NB4 (cell line): ENCODE measurements at regions not wholly inside any gene's neighbourhood (a gene's known extent, or its start where the extent isn't known, plus 50 kb on each side); places are given as distances from the start of the nearest gene placed in this dataset.

Experiments
- DNase-seq: peaks from one replicate; pipeline ENCODE4 v3.0.0; 2010; ENCODE audit warnings: low read depth
- H3K4me3 ChIP-seq: one replicate; pipeline ENCODE4 v1.5.1; 2011; ENCODE audit warnings: mild to moderate bottlenecking, low read depth, low read length, moderate library complexity
- MYC ChIP-seq: IDR thresholded peaks from 2 replicates; pipeline ENCODE4 v1.6.1; 2011; ENCODE audit warnings: low read depth, low read length
- POLR2A ChIP-seq: IDR thresholded peaks from 2 replicates; pipeline ENCODE4 v1.6.1; 2011; ENCODE audit warnings: mild to moderate bottlenecking; ENCODE audit not compliant: insufficient read length; ENCODE audit errors: extremely low read depth
- TF ChIP-seq, protein P1 (sequence below): IDR thresholded peaks from one replicate; pipeline ENCODE4 v1.5.1; 2012; ENCODE audit warnings: low read depth, low read length
- TF ChIP-seq, protein P2 (sequence below): IDR thresholded peaks from 2 replicates; pipeline ENCODE4 v1.6.1; 2011; ENCODE audit warnings: low read depth, low read length

DNA sequence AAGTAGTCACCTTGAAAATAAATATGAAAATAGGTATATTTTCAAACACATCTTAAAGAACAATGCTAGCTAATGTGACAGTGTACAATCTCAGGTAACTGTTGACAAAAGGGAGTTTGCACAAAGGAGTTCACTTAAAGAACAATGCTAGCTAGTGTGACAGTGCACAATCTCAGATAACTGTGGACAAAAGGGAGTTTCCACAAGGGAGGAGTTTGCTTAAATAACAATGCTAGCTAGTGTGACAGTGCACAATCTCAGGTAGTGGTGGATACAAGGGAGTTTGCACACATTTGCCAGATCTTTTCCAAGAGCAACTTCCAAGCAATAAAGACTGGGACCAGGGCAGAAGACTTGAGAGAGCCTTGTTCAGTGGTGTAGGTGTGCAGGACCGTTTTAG, 442.9 kb upstream of the FTMT start:
- no peak overlapping the region for H3K4me3 ChIP-seq
- TF ChIP-seq POLR2A (no peak), MYC (no peak)
- TF ChIP-seq, protein P1, sequence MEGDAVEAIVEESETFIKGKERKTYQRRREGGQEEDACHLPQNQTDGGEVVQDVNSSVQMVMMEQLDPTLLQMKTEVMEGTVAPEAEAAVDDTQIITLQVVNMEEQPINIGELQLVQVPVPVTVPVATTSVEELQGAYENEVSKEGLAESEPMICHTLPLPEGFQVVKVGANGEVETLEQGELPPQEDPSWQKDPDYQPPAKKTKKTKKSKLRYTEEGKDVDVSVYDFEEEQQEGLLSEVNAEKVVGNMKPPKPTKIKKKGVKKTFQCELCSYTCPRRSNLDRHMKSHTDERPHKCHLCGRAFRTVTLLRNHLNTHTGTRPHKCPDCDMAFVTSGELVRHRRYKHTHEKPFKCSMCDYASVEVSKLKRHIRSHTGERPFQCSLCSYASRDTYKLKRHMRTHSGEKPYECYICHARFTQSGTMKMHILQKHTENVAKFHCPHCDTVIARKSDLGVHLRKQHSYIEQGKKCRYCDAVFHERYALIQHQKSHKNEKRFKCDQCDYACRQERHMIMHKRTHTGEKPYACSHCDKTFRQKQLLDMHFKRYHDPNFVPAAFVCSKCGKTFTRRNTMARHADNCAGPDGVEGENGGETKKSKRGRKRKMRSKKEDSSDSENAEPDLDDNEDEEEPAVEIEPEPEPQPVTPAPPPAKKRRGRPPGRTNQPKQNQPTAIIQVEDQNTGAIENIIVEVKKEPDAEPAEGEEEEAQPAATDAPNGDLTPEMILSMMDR, result no peak
- TF ChIP-seq, protein P2, sequence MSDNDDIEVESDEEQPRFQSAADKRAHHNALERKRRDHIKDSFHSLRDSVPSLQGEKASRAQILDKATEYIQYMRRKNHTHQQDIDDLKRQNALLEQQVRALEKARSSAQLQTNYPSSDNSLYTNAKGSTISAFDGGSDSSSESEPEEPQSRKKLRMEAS, result no peak
- DNase-seq, result no peak

DNA sequence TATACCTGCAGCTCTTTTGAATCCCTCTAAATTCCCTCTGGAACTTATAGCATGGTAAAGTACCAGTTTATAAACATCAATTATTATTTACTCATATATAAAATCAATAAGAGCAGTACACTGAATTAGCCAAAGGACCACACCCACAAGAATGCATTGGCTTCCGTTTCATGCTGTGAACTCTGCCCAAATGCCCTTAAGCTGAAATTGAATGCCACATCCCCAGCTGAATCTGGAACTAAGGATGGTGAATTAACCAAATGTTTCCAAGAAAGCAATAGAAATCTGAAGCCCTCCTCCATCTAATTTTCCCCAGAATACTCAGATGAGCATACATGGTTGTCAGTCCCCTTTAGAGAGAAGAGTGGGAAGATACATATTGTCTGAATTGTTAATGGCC, 436.4 kb upstream of the FTMT start:
- H3K4me3 ChIP-seq, result no peak overlapping the region
- TF ChIP-seq POLR2A (no peak), MYC (no peak)
- TF ChIP-seq, protein P1, result no peak
- TF ChIP-seq, protein P2, result no peak
- no peak for DNase-seq

DNA sequence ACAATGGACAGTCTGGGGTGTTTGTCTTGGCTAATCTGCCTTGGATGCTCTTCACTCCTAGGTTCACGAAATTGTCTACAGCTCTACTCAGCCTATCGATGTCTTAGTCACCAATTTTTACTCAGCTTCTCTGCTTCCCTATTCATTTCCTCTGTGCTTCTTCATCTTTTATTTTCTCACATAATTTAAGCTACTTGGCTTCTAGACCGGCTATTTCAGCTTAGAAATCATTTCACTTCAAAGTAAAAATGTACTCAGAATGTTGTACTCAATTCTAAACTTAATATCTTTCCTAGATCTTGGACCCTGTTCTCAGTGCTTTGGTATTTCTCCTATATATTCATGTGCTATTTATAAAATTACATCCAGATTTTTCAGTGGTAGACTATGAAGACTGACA, 430.0 kb upstream of the FTMT start:
- TF ChIP-seq, protein P2, result no peak
- TF ChIP-seq POLR2A, result no peak
- no peak for TF ChIP-seq MYC
- TF ChIP-seq, protein P1, result no peak
- no peak overlapping the region for H3K4me3 ChIP-seq
- DNase-seq, result no peak

DNA sequence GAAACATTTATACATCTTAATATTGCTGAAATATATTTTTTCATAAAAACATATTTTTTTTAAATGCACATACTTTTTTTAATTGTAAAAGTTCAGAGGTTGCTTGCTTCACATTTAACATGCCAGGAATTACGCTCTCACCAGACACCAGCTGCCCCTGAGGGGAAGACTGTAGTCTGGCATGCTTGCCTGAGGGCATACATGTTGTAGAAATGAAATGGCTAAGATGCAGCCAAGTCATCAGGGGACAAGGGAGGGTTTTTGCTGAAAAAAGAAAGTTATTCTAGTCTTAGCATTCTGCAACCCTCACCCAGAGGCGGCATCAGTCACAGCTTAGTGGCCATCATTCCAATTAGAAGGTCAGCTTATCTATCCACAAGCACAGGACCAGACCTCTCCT, 426.7 kb upstream of the FTMT start:
- H3K4me3 ChIP-seq, result no peak overlapping the region
- TF ChIP-seq, protein P2, result no peak
- TF ChIP-seq MYC, result no peak
- no peak for TF ChIP-seq POLR2A
- TF ChIP-seq, protein P1, result no peak
- DNase-seq, result no peak

DNA sequence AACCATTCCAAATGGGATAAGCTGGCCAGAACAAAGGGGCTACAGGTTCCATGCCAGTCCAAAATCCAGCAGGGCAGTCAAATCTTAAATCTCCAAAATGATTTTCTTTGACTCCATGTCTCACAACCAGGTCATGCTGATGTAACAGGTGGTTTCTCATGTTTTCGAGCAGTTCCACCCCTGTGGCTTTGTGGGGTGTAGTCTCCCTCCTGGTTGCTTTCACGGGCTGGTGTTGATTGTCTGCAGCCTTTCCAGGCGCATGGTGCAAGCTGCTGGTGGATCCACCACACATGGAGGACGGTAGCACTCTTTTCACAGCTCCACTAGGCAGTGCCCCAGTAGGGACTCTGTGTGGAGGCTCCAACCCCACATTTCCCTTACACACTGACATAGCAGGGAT, 425.5 kb upstream of the FTMT start:
- TF ChIP-seq MYC (no peak), POLR2A (no peak)
- TF ChIP-seq, protein P2, result no peak
- H3K4me3 ChIP-seq, result no peak overlapping the region
- no peak for DNase-seq

DNA sequence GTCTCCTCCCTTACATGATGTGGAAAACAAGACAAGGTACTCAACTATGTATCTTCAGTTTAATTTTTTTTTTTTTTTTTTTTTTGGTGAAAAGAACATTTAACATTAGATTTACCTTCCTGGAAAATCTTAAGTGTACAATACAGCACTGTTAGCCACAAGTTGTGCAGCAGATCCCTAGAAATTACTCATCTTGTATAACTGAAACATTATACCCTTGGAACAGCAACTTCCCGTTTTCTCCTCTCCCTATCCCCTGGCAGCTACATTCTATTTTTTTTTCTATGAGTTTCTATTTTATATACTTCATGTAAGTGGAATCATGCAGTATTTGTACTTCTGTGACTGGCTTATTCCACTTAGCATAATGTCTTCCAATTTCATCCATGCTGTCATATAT, 421.9 kb upstream of the FTMT start:
- no peak overlapping the region for H3K4me3 ChIP-seq
- peak; percentile 4 for DNase-seq
- TF ChIP-seq, protein P1, result no peak
- no peak for TF ChIP-seq POLR2A
- TF ChIP-seq MYC, result no peak
- TF ChIP-seq, protein P2, result no peak
